A673 (cell line): ENCODE measurements at regions not wholly inside any gene's neighbourhood (a gene's known extent, or its start where the extent isn't known, plus 50 kb on each side); places are given as distances from the start of the nearest gene placed in this dataset.

Source experiments
- EZH2 ChIP-seq: fragments of 200-600 bp; sonication (generic); IDR thresholded peaks from 2 replicates; pipeline ENCODE4 v1.6.1; 2017; ENCODE audit warnings: borderline replicate concordance, low read depth, mild to moderate bottlenecking, mixed read lengths, antibody characterized with exemption, low read length; ENCODE audit not compliant: poor library complexity, severe bottlenecking
- TF ChIP-seq, protein P1 (sequence below): fragments of 300-800, 200-600 bp; sonication (generic); conservative IDR thresholded peaks from 2 replicates; pipeline ENCODE4 v1.5.1; 2017; ENCODE audit warnings: low read depth, mild to moderate bottlenecking, antibody characterized with exemption, low read length, moderate library complexity, mixed read lengths

DNA sequence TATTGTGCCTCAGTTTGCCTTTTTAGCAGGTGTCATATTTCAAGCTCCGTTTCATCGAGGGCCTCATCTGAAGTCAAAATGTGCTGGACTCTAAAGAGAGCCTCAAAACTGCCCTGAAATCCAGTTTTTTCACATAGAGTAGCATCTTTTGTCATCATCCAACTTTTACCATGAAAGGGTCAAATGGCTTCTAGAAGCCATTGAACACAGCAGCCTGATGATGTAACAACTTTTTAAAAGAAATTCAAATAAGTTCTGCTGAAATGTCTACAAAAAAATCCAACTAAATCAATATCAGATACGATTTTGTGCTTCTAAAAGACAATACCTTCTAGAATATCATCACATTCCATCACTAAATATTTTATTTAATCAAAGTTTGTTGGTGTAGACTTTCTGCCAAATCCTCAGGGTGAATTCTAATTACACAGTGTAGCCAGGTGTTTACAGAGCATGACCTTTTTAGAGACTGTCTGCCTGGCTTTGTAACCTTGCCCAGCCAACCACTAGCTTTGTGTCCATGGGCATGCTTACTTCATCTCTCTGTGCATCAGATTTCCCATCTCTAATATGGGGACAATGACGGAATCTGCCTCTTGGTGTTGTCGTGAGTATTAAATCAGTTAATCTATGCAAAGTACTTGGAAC lies 505.0 kb downstream of the EBF1 start:
- TF ChIP-seq, protein P1, sequence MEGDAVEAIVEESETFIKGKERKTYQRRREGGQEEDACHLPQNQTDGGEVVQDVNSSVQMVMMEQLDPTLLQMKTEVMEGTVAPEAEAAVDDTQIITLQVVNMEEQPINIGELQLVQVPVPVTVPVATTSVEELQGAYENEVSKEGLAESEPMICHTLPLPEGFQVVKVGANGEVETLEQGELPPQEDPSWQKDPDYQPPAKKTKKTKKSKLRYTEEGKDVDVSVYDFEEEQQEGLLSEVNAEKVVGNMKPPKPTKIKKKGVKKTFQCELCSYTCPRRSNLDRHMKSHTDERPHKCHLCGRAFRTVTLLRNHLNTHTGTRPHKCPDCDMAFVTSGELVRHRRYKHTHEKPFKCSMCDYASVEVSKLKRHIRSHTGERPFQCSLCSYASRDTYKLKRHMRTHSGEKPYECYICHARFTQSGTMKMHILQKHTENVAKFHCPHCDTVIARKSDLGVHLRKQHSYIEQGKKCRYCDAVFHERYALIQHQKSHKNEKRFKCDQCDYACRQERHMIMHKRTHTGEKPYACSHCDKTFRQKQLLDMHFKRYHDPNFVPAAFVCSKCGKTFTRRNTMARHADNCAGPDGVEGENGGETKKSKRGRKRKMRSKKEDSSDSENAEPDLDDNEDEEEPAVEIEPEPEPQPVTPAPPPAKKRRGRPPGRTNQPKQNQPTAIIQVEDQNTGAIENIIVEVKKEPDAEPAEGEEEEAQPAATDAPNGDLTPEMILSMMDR = no peak
- TF ChIP-seq EZH2 = no peak
